ENCODE measurements at regions not wholly inside any gene's neighbourhood (a gene's known extent, or its start where the extent isn't known, plus 50 kb on each side); places are given as distances from the start of the nearest gene placed in this dataset.
"Not testable (repeated sequence)": the region's sequence is repeated elsewhere in the genome, so short reads cannot be mapped to it uniquely, and the experiment has no call there.

DNA sequence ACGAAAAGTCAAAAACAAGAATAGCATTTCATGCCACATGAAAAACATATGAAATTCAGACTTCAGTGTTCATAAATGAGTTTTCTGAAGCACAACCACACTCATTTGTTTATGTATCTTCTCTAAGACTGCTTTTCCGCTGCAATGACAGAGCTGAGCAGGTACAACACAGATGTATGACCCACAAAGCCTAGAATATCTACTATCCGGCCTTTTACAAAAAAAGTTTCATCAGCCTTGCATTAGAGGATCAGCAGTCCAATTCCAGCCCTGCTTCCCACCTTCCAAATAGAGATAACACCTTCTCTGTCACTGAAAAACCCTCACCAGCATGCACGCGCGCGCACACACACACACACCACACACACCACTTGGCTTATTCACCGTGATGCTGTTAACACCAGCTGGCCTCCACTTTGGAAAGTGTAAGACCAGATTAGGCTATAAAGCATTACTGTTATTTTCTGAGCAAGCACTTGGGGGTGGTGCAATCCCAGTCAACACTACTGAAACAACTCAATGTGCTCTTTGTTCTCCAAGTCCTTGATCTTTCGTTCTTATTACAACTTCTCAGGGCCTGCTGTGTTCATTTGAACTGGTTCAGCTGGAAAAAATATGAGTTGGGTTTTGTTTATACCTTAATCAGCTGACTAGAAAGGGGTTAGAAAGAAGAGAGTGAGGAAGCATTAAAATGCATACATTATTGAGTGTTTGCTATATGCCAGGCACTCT, 90.0 kb downstream of the GLUL start:
- peaks cover 18% of the 10 kb centered on the region for H3K4me1 Mint-ChIP-seq

DNA sequence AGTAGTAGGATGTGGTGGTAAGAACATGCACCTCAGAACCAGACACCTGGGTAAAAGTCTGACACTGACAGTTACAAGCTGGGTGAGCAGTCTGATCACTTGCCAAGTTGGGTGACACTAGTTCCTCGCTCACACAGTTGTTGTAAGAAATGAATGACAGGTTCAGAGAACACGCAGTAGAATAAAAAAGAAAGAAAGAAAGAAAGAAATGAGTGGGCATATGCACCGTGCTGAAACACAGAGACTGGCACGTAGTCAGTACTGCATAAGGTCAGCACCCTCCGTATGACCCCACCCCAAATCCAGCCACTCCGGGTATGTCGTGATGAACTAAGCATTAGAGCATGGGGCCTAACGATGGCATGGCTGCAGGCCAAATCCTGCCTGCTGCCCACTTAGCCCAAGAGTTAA, 90.6 kb downstream of the GLUL start:
- ATAC-seq (replicated peaks): peak; percentile 80
- Mint-ChIP-seq H3K9me3 (no peaks in the 10 kb centered on the region), H3K36me3 (ENCODE audit: low read depth) (peaks cover 5% of the 10 kb centered on the region), H3K27me3 (no peaks in the 10 kb centered on the region), H3K4me3 (peak overlapping the region; percentile 27), H3K4me1 (peaks cover 18% of the 10 kb centered on the region), H3K27ac (peak overlapping the region; percentile 76)

More for the DNA sequence above, 90.0 kb downstream of the GLUL start:
- peak; percentile 78 for ATAC-seq (replicated peaks)
- no peaks in the 10 kb centered on the region for H3K9me3 Mint-ChIP-seq
- peaks cover 5% of the 10 kb centered on the region for H3K36me3 Mint-ChIP-seq (ENCODE audit: low read depth)
- H3K27ac Mint-ChIP-seq: peak overlapping the region; percentile 76
- H3K27me3 Mint-ChIP-seq: no peaks in the 10 kb centered on the region
- H3K4me3 Mint-ChIP-seq: peak overlapping the region; percentile 27

DNA sequence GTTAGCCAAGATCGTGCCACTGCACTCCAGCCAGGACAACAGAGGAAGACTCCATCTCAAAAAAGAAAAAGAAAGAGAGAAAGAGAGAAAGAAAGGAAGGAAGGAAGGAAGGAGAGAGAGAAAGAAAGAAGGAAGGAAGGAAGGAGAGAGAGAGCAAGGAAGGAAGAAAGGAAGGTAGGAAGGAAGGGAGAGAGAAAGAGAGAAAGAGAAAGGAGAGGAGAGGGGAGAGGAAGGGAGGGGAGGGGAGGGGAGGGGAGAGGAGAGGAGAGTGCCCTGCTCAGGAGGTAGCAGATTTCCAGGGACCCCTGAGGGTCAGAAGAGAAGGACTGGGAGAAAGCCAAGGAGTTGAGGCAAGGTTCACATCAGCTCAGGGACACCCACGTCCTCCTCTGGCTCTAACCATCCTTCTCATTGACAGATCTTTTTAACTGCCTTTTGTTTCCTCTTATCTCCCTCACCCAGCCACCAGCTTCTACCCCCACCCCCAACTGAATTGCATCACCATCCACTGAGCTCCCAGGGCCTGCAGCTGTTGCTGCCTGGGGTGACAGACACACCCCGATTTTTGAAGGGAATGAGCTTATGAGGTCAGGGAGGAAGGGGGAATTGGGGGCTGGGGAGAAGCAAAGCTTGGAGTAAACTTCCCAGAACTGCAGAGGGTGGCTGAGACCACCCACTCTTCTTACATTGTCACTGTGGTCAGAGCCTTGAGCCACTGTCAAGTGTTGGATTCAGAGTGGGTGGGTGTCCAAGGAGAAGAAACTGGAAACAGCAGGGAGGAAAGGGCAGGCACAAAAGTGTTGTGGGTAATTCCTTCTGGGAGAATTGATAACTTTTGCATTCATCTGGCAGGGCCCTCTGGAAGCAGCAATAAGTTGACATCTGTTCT, 91.6 kb downstream of the GLUL start:
- peaks cover 5% of the 10 kb centered on the region for H3K36me3 Mint-ChIP-seq (ENCODE audit: low read depth)
- H3K4me3 Mint-ChIP-seq: peak overlapping the region; percentile 27
- ATAC-seq (replicated peaks): no peak
- H3K27me3 Mint-ChIP-seq: no peaks in the 10 kb centered on the region
- peaks cover 18% of the 10 kb centered on the region for H3K4me1 Mint-ChIP-seq
- no peaks in the 10 kb centered on the region for H3K9me3 Mint-ChIP-seq
- peak overlapping the region; percentile 76 for H3K27ac Mint-ChIP-seq

DNA sequence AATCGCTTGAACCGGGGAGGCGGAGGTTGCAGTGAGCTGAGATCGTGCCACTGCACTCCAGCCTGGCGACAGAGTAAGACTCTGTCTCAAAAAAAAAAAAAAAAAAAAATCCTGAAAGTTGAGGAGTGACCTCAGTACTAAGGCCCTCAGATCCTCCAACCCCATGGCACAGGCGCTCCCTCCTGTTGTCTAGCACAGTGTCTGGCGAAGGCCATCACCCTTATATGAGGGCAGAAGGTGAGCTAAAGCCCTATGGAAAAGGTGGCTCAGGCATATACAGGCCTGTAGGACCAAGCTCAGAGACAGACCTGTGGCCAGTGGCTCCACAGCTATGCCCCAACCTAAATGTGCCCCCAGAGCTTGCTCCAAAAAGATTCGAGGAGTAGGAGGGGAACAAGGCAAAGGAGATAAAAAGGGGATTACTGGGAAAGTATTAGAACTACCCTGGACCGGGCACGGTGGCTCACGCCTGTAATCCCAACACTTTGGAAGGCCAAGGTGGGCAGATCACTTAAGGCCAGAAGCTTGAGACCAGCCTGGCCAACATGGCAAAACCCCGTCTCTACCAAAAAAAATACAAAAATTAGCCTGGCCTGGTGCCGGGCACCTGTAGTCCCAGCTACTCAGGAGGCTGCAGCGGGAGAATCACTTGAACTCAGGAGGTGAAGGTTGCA, 92.4 kb downstream of the GLUL start:
- Mint-ChIP-seq H3K27ac (peak overlapping the region; percentile 76), H3K4me1 (peaks cover 18% of the 10 kb centered on the region), H3K4me3 (peak overlapping the region; percentile 27)
- not testable (repeated sequence) for H3K36me3 Mint-ChIP-seq (ENCODE audit: low read depth); ATAC-seq (replicated peaks); H3K9me3 Mint-ChIP-seq; H3K27me3 Mint-ChIP-seq

DNA sequence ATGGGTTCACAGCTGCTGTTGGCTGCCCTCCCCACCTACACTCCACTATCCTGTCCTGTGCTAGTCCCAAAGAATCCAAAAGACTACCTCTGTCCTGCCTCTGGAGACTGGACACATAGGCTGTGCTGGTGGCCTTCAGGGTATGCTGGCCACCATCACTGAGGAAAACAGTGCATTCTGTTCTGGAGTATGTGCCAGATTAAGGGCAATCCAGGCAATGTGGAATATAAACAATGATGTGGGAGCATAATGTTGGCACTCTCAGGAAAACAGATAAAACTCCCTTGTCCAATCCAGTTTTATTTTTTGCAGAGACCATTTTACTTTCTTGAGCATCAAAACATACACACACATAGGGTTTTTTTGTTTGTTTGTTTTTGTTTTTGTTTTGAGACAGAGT, 94.3 kb downstream of the GLUL start:
- Mint-ChIP-seq H3K9me3 (no peaks in the 10 kb centered on the region), H3K4me1 (peaks cover 16% of the 10 kb centered on the region), H3K4me3 (no peak overlapping the region), H3K27ac (no peak overlapping the region), H3K36me3 (ENCODE audit: low read depth) (peaks cover 5% of the 10 kb centered on the region), H3K27me3 (no peaks in the 10 kb centered on the region)
- no peak for ATAC-seq (replicated peaks)

DNA sequence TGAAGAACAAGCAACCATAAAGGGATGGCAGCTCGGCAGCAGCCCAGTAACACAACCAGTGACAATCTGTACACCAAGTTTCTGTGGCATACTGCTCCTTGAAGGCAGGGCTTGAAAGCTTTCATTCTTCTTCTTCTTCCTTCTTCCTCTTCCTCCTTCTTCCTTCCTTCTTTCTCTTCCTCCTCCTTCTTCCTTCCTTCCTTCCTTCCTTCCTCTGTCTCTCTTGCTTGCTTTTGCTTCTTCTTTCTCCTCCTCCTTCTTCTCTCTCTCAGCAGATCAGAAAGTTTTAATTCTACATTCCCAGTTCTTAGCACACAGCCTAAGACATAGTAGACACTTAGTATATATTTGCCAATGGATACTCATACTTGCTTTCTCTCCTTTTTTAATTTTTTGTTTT, 95.9 kb downstream of the GLUL start:
- no peak for ATAC-seq (replicated peaks)
- H3K36me3 Mint-ChIP-seq (ENCODE audit: low read depth): no peaks in the 10 kb centered on the region
- no peaks in the 10 kb centered on the region for H3K4me1 Mint-ChIP-seq
- H3K27me3 Mint-ChIP-seq: no peaks in the 10 kb centered on the region
- H3K27ac Mint-ChIP-seq: no peak overlapping the region
- H3K4me3 Mint-ChIP-seq: no peak overlapping the region
- no peaks in the 10 kb centered on the region for H3K9me3 Mint-ChIP-seq

DNA sequence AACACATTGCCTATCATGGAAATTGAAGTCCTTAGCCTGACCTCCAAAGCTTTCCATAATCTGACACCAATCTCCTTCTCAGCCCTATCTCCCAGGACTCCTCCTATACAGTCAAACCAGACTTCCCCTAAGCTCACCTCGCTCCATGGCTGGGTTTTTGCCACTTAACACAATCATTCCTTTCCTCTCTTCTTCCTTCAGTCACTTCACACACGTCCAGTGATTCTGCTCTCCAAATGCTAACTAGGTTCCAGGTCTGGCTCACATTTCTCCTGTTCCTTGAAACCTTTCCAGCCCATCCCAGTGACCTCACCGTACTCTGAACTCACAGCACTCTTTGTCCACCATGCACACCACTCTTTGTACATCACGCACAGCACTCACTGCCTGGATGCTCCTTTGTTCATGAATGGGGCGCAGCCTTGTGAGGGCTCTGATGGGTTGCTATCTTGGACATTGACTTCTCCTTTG, 98.4 kb downstream of the GLUL start:
- Mint-ChIP-seq H3K27me3 (no peaks in the 10 kb centered on the region), H3K4me3 (no peak overlapping the region), H3K9me3 (no peaks in the 10 kb centered on the region), H3K36me3 (ENCODE audit: low read depth) (no peaks in the 10 kb centered on the region), H3K27ac (no peak overlapping the region), H3K4me1 (no peaks in the 10 kb centered on the region)
- ATAC-seq (replicated peaks): no peak

DNA sequence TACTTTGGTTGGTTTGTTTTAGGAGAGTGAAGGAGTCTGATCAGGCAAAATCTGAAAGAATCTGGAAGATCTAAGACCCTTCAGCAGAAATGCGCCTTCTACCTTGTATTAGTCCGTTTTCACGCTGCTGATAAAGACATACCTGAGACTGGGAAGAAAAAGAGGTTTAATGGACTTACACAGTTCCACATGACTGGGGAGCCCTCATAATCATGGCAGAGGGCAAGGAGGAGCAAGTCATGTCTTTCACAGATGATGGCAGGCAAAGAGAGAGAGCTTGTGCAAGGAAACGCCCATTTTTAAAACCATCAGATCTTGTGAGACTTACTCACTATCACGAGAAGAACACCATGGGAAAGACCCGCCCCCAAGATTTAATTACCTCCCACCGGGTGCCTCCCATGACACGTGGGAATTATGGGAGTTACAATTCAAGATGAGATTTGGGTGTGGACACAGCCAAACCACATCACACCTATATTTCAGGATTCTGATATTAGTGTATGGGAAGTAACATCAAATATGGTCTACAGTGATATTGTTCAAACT, 99.3 kb downstream of the GLUL start:
- Mint-ChIP-seq H3K27ac (no peak overlapping the region), H3K9me3 (no peaks in the 10 kb centered on the region), H3K36me3 (ENCODE audit: low read depth) (no peaks in the 10 kb centered on the region), H3K4me3 (no peak overlapping the region), H3K4me1 (no peaks in the 10 kb centered on the region), H3K27me3 (no peaks in the 10 kb centered on the region)
- no peak for ATAC-seq (replicated peaks)

DNA sequence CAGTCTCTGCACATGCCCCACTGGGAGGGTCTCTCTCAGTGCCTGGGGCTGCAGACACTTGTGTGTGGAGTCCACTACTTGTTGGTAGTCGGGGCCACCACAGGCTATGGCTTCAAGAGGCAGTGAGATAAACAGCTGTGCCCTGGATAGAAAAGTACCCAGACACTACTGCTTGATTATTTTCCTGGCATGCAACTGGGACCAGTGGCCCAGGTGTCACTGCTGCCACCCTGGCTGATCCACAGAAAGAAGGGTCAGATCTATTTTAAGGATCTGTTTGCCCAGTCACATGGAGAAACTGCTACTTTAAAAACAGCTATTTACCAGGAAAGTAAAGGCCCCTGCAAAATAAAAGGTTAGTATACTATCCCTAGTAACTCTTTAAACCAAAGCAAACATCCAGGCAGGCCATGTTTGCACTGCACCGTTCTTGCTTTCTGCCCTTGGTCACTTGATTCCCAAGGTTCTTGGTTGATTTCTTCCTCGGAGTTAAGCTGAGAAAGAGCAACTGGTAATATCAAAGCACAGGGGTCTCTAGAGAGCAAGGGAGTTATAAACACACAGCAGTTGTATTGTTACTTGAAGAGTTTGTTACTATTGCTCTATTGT, 99.9 kb downstream of the GLUL start:
- no peaks in the 10 kb centered on the region for H3K9me3 Mint-ChIP-seq
- no peaks in the 10 kb centered on the region for H3K4me1 Mint-ChIP-seq
- ATAC-seq (replicated peaks): no peak
- H3K27me3 Mint-ChIP-seq: no peaks in the 10 kb centered on the region
- H3K27ac Mint-ChIP-seq: no peak overlapping the region
- H3K4me3 Mint-ChIP-seq: no peak overlapping the region
- no peaks in the 10 kb centered on the region for H3K36me3 Mint-ChIP-seq (ENCODE audit: low read depth)

DNA sequence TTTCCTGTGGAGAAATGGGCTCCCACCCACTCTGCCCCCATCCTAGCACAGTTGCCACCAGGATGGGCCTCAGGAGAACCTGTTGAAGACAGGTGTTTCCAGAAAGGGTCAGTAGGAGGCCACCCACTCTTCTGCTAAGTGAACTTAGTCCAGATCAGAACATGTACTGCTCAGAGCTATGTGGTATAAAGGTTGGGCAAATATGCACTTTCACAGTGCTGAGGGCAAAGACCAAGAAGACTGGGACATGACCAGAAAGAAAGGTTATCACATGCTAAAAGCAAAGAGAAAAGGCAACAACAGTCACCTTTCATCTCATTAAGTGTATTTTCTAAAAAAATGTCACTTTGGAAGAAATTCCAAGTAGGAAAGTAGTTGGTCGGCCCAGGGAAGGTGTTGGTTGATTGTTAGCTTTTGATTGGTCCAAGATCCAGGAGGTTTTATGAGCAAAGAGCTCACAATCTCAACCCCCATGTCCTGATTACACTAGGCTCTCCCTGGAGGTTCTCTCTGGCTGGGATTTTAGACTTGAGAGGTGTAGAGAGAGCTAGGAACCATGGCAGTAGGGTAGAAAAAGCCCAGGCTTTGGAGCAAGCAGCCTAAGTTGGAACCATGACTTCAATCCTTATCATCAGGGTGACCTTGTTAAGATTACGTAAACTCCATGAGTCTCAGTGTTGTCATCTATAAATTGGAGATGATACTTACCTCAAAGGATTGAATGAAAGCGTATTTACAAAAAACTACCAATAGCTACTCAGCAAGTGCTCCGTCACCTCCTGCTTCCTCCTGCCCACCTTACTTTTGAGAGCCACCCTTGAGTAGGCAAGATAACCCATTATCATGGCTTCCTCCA, 102.6 kb downstream of the GLUL start:
- H3K27ac Mint-ChIP-seq: no peak overlapping the region
- no peaks in the 10 kb centered on the region for H3K36me3 Mint-ChIP-seq (ENCODE audit: low read depth)
- no peak for ATAC-seq (replicated peaks)
- H3K4me3 Mint-ChIP-seq: no peak overlapping the region
- H3K27me3 Mint-ChIP-seq: no peaks in the 10 kb centered on the region
- no peaks in the 10 kb centered on the region for H3K9me3 Mint-ChIP-seq
- H3K4me1 Mint-ChIP-seq: no peaks in the 10 kb centered on the region

DNA sequence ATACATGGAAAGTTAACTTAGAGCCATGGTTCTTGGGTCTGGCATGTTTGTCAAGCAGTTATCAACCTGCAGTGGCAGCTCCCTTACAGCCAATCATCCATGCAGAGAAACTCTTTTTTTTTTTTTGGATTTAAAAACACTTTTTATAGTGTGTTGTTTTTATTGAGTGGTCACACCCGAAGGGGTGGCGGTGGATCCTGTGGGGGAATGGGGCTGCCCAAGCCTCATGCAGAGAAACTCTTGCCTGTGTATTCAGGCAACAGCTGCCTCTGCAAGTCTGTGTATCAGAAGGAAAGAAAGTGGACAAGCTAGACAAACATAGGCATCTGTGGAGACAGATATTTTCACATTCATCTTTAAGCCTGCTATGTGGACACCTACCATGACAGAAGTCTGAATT, 104.8 kb downstream of the GLUL start:
- no peaks in the 10 kb centered on the region for H3K36me3 Mint-ChIP-seq (ENCODE audit: low read depth)
- H3K4me3 Mint-ChIP-seq: no peak overlapping the region
- no peak overlapping the region for H3K27ac Mint-ChIP-seq
- H3K4me1 Mint-ChIP-seq: no peaks in the 10 kb centered on the region
- no peaks in the 10 kb centered on the region for H3K9me3 Mint-ChIP-seq
- ATAC-seq (replicated peaks): no peak
- no peaks in the 10 kb centered on the region for H3K27me3 Mint-ChIP-seq

DNA sequence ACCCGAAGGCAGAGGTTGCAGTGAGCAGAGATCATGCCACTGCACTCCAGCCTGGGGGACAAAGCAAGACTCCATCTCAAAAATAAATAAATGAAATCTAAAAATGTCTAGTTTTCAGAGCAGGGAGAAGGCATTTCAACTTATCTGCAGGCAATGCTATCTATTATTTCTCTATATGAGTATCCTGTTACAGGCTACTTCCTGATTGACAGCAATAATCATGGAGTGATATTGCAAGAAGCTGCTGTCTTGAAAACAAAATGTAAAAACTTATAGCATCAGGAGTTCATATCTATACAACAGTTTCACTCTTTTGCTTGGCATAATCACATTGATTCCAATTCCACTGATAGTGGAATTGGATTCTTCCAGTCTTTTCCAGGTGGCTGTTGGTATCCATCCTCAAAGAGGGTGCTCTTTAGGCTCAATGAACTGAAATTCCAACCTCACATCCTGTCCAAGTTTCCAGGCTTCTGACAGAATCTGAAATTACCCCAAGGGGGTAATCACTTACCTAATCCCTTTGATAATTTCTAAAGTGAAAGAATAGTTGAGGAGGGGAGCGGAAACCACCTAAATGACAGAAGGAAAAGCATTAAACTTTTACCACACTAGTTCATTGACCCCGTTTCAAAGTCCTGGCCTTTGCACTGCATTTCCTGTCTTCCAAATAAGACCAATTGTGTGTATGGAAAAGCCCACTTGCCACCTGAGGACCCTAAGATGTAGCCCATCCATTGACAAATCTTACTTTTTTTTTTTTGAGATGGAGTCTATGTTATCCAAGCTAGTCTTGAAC, 107.6 kb downstream of the GLUL start:
- Mint-ChIP-seq H3K4me3 (no peak overlapping the region), H3K9me3 (no peaks in the 10 kb centered on the region), H3K4me1 (no peaks in the 10 kb centered on the region), H3K27me3 (no peaks in the 10 kb centered on the region), H3K36me3 (ENCODE audit: low read depth) (no peaks in the 10 kb centered on the region), H3K27ac (no peak overlapping the region)
- no peak for ATAC-seq (replicated peaks)

DNA sequence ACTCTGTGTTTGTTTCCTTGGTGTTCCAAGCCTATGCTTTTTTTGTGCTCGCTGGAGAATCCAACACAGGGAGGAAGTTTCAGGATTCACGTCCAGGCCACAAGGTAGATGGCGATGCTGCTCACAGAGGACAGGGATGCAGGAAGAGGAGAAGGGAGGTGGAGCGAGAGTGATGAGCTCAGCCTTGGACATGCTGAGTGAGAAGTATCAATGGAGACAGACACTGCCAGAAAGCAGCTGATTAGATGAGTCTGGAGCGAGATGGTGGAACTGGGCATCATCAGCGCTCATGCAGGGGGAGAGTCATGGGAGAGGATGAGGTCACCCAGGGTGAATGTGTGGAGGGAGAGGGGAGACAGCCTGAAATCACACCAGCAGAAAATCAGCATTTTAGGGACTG, 110.0 kb downstream of the GLUL start:
- Mint-ChIP-seq H3K27me3 (no peaks in the 10 kb centered on the region), H3K27ac (no peak overlapping the region), H3K36me3 (ENCODE audit: low read depth) (no peaks in the 10 kb centered on the region), H3K9me3 (no peaks in the 10 kb centered on the region), H3K4me1 (no peaks in the 10 kb centered on the region), H3K4me3 (no peak overlapping the region)
- ATAC-seq (replicated peaks): no peak
